Natural killer cell (primary cell): ENCODE measurements at regions not wholly inside any gene's neighbourhood (a gene's known extent, or its start where the extent isn't known, plus 50 kb on each side); places are given as distances from the start of the nearest gene placed in this dataset.

Source experiments
- ATAC-seq, 3 donors: fragments of 150-1000 bp in 2 of 3; fragments of 200-7000 bp in 1 of 3; cut with Tn5 transposase; 1 replicate in 1 of 3; 2 replicates in 2 of 3; pipeline ENCODE4 v1.10.0; 2021; ENCODE audit warnings: mild to moderate bottlenecking in 2 of 3, moderate library complexity in 2 of 3
- DNase-seq, 2 donors: peaks; one replicate each; pipeline versions ENCODE4 v3.0.0 to v3.0.0-alpha.2; 2013 to 2021; ENCODE audit warnings: mixed read lengths in 1 of 2
- H3K27ac ChIP-seq: one replicate; pipeline ENCODE4 v1.5.1; 2013; ENCODE audit warnings: mild to moderate bottlenecking, low read length
- H3K27me3 ChIP-seq: one replicate; pipeline ENCODE4 v1.6.1; 2013; ENCODE audit warnings: low read length; ENCODE audit not compliant: control insufficient read depth, insufficient read depth
- H3K36me3 ChIP-seq: one replicate; pipeline ENCODE4 v1.6.1; 2013; ENCODE audit warnings: low read length; ENCODE audit not compliant: control insufficient read depth, insufficient read depth
- H3K4me1 ChIP-seq: one replicate; pipeline ENCODE4 v1.6.1; 2013; ENCODE audit warnings: low read length; ENCODE audit not compliant: control insufficient read depth, insufficient read depth
- H3K4me3 ChIP-seq: one replicate; pipeline ENCODE4 v1.5.1; 2013; ENCODE audit warnings: low read length
- H3K9me3 ChIP-seq: one replicate; pipeline ENCODE4 v1.6.1; 2013; ENCODE audit warnings: low read length; ENCODE audit not compliant: control insufficient read depth, insufficient read depth
- H3K27ac Mint-ChIP-seq, 2 donors: one replicate each; pipeline ENCODE4 v1.8.0; 2022; ENCODE audit warnings: mild to moderate bottlenecking in 2 of 2, mixed read lengths in 2 of 2, moderate library complexity in 1 of 2
- H3K27me3 Mint-ChIP-seq, 2 donors: one replicate each; pipeline ENCODE4 v1.8.0; 2022; ENCODE audit warnings: low read depth in 2 of 2, mixed read lengths in 2 of 2
- H3K36me3 Mint-ChIP-seq: one replicate; pipeline ENCODE4 v1.8.0; 2022; ENCODE audit warnings: mixed read lengths
- H3K4me1 Mint-ChIP-seq, 2 donors: one replicate each; pipeline ENCODE4 v1.8.0; 2022; ENCODE audit warnings: mixed read lengths in 2 of 2
- H3K4me3 Mint-ChIP-seq: one replicate; pipeline ENCODE4 v1.8.0; 2022; ENCODE audit warnings: mild to moderate bottlenecking, moderate library complexity, mixed read lengths
- H3K9me3 Mint-ChIP-seq, 2 donors: one replicate each; pipeline ENCODE4 v1.8.0; 2022; ENCODE audit warnings: mixed read lengths in 2 of 2
- CTCF ChIP-seq: fragments of 200-600 bp; IDR thresholded peaks from one replicate; pipeline ENCODE4 v1.8.0; 2022; ENCODE audit warnings: antibody characterized with exemption
- WGBS: methylation state at CpG from one replicate; pipeline ENCODE4 v1.1.7; 2013; ENCODE audit warnings: missing lambda C conversion rate; ENCODE audit not compliant: insufficient coverage; 5-methylcytosine and 5-hydroxymethylcytosine counted together
- intact Hi-C: fragments of 100-400 bp; cut with micrococcal nuclease; formaldehyde crosslinking; loops from one replicate; pipeline ENCODE4 v1.14.2; 2022

GRCh38 chr2:145845923-145846322 is 1326.0 kb upstream of the ZEB2 start:
- H3K27me3 ChIP-seq: no peaks in the 10 kb centered on the region
- no peak for DNase-seq
- H3K4me3 ChIP-seq: no peak overlapping the region
- no peaks in the 10 kb centered on the region for H3K27me3 Mint-ChIP-seq
- no peaks in the 10 kb centered on the region for H3K9me3 Mint-ChIP-seq
- no peak overlapping the region for H3K4me3 Mint-ChIP-seq
- no peaks in the 10 kb centered on the region for H3K36me3 ChIP-seq
- intact Hi-C loops: no loop called here
- no peak overlapping the region for H3K27ac ChIP-seq
- no peak for TF ChIP-seq CTCF
- no peak overlapping the region for H3K27ac Mint-ChIP-seq
- WGBS: 94% methylated on average over 3 of the region's 3 CpGs
- H3K9me3 ChIP-seq: no peaks in the 10 kb centered on the region
- no peaks in the 10 kb centered on the region for H3K4me1 Mint-ChIP-seq
- no peaks in the 10 kb centered on the region for H3K36me3 Mint-ChIP-seq
- ATAC-seq: no peak
- H3K4me1 ChIP-seq: no peaks in the 10 kb centered on the region

GRCh38 chr2:145845207-145845894 is 1325.4 kb upstream of the ZEB2 start:
- intact Hi-C loops: no loop called here
- no peaks in the 10 kb centered on the region for H3K36me3 Mint-ChIP-seq
- no peaks in the 10 kb centered on the region for H3K4me1 Mint-ChIP-seq
- TF ChIP-seq CTCF: no peak
- Histone ChIP-seq H3K36me3 (no peaks in the 10 kb centered on the region), H3K27me3 (no peaks in the 10 kb centered on the region), H3K27ac (no peak overlapping the region), H3K4me1 (no peaks in the 10 kb centered on the region), H3K9me3 (no peaks in the 10 kb centered on the region), H3K4me3 (no peak overlapping the region)
- no peak overlapping the region for H3K4me3 Mint-ChIP-seq
- no peaks in the 10 kb centered on the region for H3K27me3 Mint-ChIP-seq
- ATAC-seq: no peak
- H3K9me3 Mint-ChIP-seq: no peaks in the 10 kb centered on the region
- no peak for DNase-seq
- H3K27ac Mint-ChIP-seq: no peak overlapping the region
- WGBS: 100% methylated on average over 1 of the region's 2 CpGs

- no peak overlapping the region for H3K27ac Mint-ChIP-seq
- H3K36me3 Mint-ChIP-seq: no peaks in the 10 kb centered on the region
- H3K27ac ChIP-seq: no peak overlapping the region
- no peaks in the 10 kb centered on the region for H3K9me3 ChIP-seq
- H3K4me1 ChIP-seq: no peaks in the 10 kb centered on the region
- no peaks in the 10 kb centered on the region for H3K9me3 Mint-ChIP-seq
- WGBS: 97% methylated on average over 3 of the region's 3 CpGs
- no peaks in the 10 kb centered on the region for H3K27me3 ChIP-seq
- H3K27me3 Mint-ChIP-seq: no peaks in the 10 kb centered on the region
- no peak for ATAC-seq
- no peak overlapping the region for H3K4me3 Mint-ChIP-seq
- H3K4me3 ChIP-seq: no peak overlapping the region
- TF ChIP-seq CTCF: no peak
- intact Hi-C loops: no loop called here
- H3K36me3 ChIP-seq: no peaks in the 10 kb centered on the region
- DNase-seq: no peak
- no peaks in the 10 kb centered on the region for H3K4me1 Mint-ChIP-seq
Measured at GRCh38 chr2:145841973-145842372, 1322.1 kb upstream of the ZEB2 start.

GRCh38 chr2:145836986-145837385 is 1317.1 kb upstream of the ZEB2 start:
- Histone ChIP-seq H3K4me3 (no peak overlapping the region), H3K27me3 (no peaks in the 10 kb centered on the region), H3K4me1 (no peaks in the 10 kb centered on the region), H3K9me3 (no peaks in the 10 kb centered on the region), H3K36me3 (no peaks in the 10 kb centered on the region), H3K27ac (no peak overlapping the region)
- Mint-ChIP-seq H3K27me3 (no peaks in the 10 kb centered on the region), H3K4me3 (no peak overlapping the region), H3K27ac (no peak overlapping the region), H3K4me1 (no peaks in the 10 kb centered on the region), H3K9me3 (no peaks in the 10 kb centered on the region), H3K36me3 (no peaks in the 10 kb centered on the region)
- WGBS: 85% methylated on average over 3 of the region's 3 CpGs
- no peak for TF ChIP-seq CTCF
- intact Hi-C loops: no loop called here
- no peak for ATAC-seq
- no peak for DNase-seq
